ENCODE measurements at regions not wholly inside any gene's neighbourhood (a gene's known extent, or its start where the extent isn't known, plus 50 kb on each side); places are given as distances from the start of the nearest gene placed in this dataset.

- DNase-seq = no peak
- H3K36me3 ChIP-seq (ENCODE audit: insufficient read depth, low read length) = no peaks in the 10 kb centered on the region
- H3K27me3 ChIP-seq (ENCODE audit: insufficient read depth, low read length, poor library complexity, severe bottlenecking) = no peaks in the 10 kb centered on the region
- no peak overlapping the region for H3K4me3 Mint-ChIP-seq
- H3K4me1 Mint-ChIP-seq = no peaks in the 10 kb centered on the region
- no peak overlapping the region for H3K27ac Mint-ChIP-seq
- no peaks in the 10 kb centered on the region for H3K36me3 Mint-ChIP-seq
- H3K27me3 Mint-ChIP-seq = no peaks in the 10 kb centered on the region
- CTCF ChIA-PET = no interaction called here
- H3K9me3 ChIP-seq (ENCODE audit: low read length) = no peaks in the 10 kb centered on the region
- no peak overlapping the region for H3K4me3 ChIP-seq (ENCODE audit: low read length)
- POLR2A ChIA-PET = no interaction called here
- no peak overlapping the region for H3K27ac ChIP-seq (ENCODE audit: low read depth, low read length)
- no peaks in the 10 kb centered on the region for H3K4me1 ChIP-seq (ENCODE audit: insufficient read depth, low read length)
- H3K9me3 Mint-ChIP-seq = peaks cover 0 to 25% (median 7%) of the 10 kb centered on the region in 5 donors
These were observed 268.3 kb upstream of the CDH20 start for GRCh38 chr18:61064911-61065310.

GRCh38 chr18:61076986-61077385 lies 256.2 kb upstream of the CDH20 start:
- Mint-ChIP-seq H3K4me3 (no peak overlapping the region), H3K9me3 (peaks cover 0 to 10% (median 3%) of the 10 kb centered on the region in 5 donors), H3K27ac (no peak overlapping the region), H3K4me1 (no peaks in the 10 kb centered on the region), H3K36me3 (no peaks in the 10 kb centered on the region), H3K27me3 (no peaks in the 10 kb centered on the region)
- no peak for DNase-seq
- H3K36me3 ChIP-seq (ENCODE audit: insufficient read depth, low read length) = no peaks in the 10 kb centered on the region
- H3K4me1 ChIP-seq (ENCODE audit: insufficient read depth, low read length) = no peaks in the 10 kb centered on the region
- no peak overlapping the region for H3K27ac ChIP-seq (ENCODE audit: low read depth, low read length)
- POLR2A ChIA-PET = no interaction called here
- H3K4me3 ChIP-seq (ENCODE audit: low read length) = no peak overlapping the region
- no peaks in the 10 kb centered on the region for H3K27me3 ChIP-seq (ENCODE audit: insufficient read depth, low read length, poor library complexity, severe bottlenecking)
- CTCF ChIA-PET = no interaction called here
- no peaks in the 10 kb centered on the region for H3K9me3 ChIP-seq (ENCODE audit: low read length)

DNA sequence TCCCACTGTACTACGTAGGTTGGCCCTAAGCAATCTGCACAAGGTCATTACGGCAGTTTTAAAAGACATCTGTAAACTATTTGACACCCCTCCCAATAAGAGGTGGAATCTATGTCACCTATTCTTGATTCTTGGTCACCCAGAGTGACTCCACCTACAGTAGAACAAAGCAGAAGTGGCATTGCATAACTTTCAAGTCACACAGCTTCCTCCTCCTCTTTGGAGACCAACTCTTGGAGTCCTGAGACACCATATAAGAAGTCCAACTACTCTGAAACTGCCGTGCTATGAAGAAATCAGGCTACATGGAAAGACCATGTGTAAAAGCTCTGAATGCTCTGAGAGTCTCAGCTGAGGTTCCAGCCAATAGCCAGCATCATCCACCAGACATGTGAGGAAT lies 253.5 kb upstream of the CDH20 start:
- CTCF ChIA-PET = no interaction called here
- POLR2A ChIA-PET = no interaction called here
- H3K4me3 Mint-ChIP-seq = no peak overlapping the region
- H3K27ac Mint-ChIP-seq = no peak overlapping the region
- H3K27me3 Mint-ChIP-seq = no peaks in the 10 kb centered on the region
- no peaks in the 10 kb centered on the region for H3K4me1 Mint-ChIP-seq
- no peaks in the 10 kb centered on the region for H3K27me3 ChIP-seq (ENCODE audit: insufficient read depth, low read length, poor library complexity, severe bottlenecking)
- DNase-seq = no peak
- no peaks in the 10 kb centered on the region for H3K4me1 ChIP-seq (ENCODE audit: insufficient read depth, low read length)
- H3K9me3 Mint-ChIP-seq = peaks cover 0 to 10% (median 2%) of the 10 kb centered on the region in 5 donors
- H3K9me3 ChIP-seq (ENCODE audit: low read length) = no peaks in the 10 kb centered on the region
- no peaks in the 10 kb centered on the region for H3K36me3 ChIP-seq (ENCODE audit: insufficient read depth, low read length)
- no peak overlapping the region for H3K4me3 ChIP-seq (ENCODE audit: low read length)
- H3K36me3 Mint-ChIP-seq = no peaks in the 10 kb centered on the region
- H3K27ac ChIP-seq (ENCODE audit: low read depth, low read length) = no peak overlapping the region

DNA sequence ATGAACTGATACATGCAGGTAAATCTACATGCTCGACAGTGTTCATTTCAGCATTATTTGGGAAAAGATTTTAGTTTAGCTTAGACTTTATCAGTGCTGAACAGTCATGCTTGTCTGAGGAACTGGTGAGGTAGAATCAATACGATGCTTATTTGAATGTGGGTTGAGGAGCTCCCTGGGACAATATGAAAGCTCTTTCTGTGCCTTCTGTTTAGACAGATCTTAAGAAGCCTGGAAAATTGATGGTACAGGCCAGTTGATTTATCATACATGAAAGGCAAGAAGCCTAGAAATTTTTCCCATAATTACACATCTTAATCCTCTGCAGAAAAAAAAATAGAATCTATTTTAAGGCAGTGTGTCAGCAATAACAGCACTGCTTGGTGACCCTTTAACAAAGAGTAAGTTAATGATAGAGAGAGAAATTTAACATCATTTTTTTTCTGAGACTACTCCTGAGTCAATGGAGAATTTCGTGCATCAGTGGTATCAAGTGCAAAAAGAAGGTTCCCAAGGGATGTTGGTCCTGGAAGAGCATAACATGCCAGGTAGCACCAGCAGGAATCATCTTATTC lies 252.2 kb upstream of the CDH20 start:
- no peak for DNase-seq
- H3K36me3 Mint-ChIP-seq = peaks cover 0 to 2% (median 0%) of the 10 kb centered on the region in 3 donors
- no peaks in the 10 kb centered on the region for H3K27me3 ChIP-seq (ENCODE audit: insufficient read depth, low read length, poor library complexity, severe bottlenecking)
- H3K4me1 Mint-ChIP-seq = no peaks in the 10 kb centered on the region
- H3K27ac ChIP-seq (ENCODE audit: low read depth, low read length) = no peak overlapping the region
- H3K9me3 Mint-ChIP-seq = peaks cover 0 to 10% (median 6%) of the 10 kb centered on the region in 5 donors
- no peaks in the 10 kb centered on the region for H3K9me3 ChIP-seq (ENCODE audit: low read length)
- ChIA-PET CTCF (no interaction called here), POLR2A (no interaction called here)
- no peak overlapping the region for H3K4me3 Mint-ChIP-seq
- H3K27ac Mint-ChIP-seq = no peak overlapping the region
- no peaks in the 10 kb centered on the region for H3K4me1 ChIP-seq (ENCODE audit: insufficient read depth, low read length)
- H3K4me3 ChIP-seq (ENCODE audit: low read length) = no peak overlapping the region
- H3K36me3 ChIP-seq (ENCODE audit: insufficient read depth, low read length) = no peaks in the 10 kb centered on the region
- H3K27me3 Mint-ChIP-seq = no peaks in the 10 kb centered on the region

DNA sequence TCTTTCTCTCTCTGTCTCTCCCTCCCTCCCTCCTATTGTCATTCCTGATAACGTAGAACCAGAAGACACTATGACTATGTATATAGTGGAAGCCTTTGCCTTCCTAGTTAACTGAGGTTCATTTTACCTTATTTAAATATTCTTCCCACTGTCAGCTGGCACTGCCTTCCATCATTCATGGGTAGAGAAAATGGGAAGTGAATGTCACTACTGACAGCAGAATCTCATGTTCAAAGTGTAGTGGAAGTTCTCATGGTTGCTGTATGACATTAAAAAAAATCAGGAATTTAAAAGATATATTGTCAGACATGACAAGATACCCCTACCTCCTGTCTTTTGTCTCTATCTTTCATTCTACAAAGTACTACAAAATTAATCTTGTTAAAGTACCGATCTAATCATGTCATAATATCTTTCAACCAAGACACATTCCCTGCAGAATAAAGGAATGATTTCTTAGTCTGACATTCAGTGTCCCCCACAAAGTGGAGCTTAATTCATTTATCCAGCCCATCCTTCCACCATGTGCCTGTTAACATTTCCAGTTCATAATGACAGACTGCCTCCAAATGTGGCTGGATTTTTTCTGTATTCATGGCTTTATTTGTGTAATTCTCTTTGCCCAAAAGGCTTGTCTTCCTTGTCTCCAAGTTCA lies 250.1 kb upstream of the CDH20 start:
- Mint-ChIP-seq H3K36me3 (peaks cover 0 to 2% (median 0%) of the 10 kb centered on the region in 3 donors), H3K4me1 (no peaks in the 10 kb centered on the region), H3K9me3 (peaks cover 0 to 6% (median 3%) of the 10 kb centered on the region in 5 donors), H3K4me3 (no peak overlapping the region), H3K27ac (no peak overlapping the region), H3K27me3 (no peaks in the 10 kb centered on the region)
- Histone ChIP-seq H3K9me3 (ENCODE audit: low read length) (no peaks in the 10 kb centered on the region), H3K36me3 (ENCODE audit: insufficient read depth, low read length) (no peaks in the 10 kb centered on the region), H3K27me3 (ENCODE audit: insufficient read depth, low read length, poor library complexity, severe bottlenecking) (no peaks in the 10 kb centered on the region), H3K27ac (ENCODE audit: low read depth, low read length) (no peak overlapping the region), H3K4me1 (ENCODE audit: insufficient read depth, low read length) (no peaks in the 10 kb centered on the region), H3K4me3 (ENCODE audit: low read length) (no peak overlapping the region)
- no peak for DNase-seq
- CTCF ChIA-PET = no interaction called here
- POLR2A ChIA-PET = no interaction called here

- POLR2A ChIA-PET = no interaction called here
- peaks cover 0 to 6% (median 3%) of the 10 kb centered on the region in 5 donors for H3K9me3 Mint-ChIP-seq
- CTCF ChIA-PET = no interaction called here
- H3K4me3 Mint-ChIP-seq = no peak overlapping the region
- Histone ChIP-seq H3K27ac (ENCODE audit: low read depth, low read length) (no peak overlapping the region), H3K9me3 (ENCODE audit: low read length) (no peaks in the 10 kb centered on the region), H3K36me3 (ENCODE audit: insufficient read depth, low read length) (no peaks in the 10 kb centered on the region), H3K4me1 (ENCODE audit: insufficient read depth, low read length) (no peaks in the 10 kb centered on the region), H3K4me3 (ENCODE audit: low read length) (no peak overlapping the region), H3K27me3 (ENCODE audit: insufficient read depth, low read length, poor library complexity, severe bottlenecking) (no peaks in the 10 kb centered on the region)
- H3K27ac Mint-ChIP-seq = peak overlapping the region in 1 of 8 donors; percentile 39
- DNase-seq = no peak
- no peaks in the 10 kb centered on the region for H3K27me3 Mint-ChIP-seq
- H3K36me3 Mint-ChIP-seq = peaks cover 0 to 2% (median 0%) of the 10 kb centered on the region in 3 donors
- H3K4me1 Mint-ChIP-seq = no peaks in the 10 kb centered on the region
These were observed 248.2 kb upstream of the CDH20 start for GRCh38 chr18:61085036-61085435.

DNA sequence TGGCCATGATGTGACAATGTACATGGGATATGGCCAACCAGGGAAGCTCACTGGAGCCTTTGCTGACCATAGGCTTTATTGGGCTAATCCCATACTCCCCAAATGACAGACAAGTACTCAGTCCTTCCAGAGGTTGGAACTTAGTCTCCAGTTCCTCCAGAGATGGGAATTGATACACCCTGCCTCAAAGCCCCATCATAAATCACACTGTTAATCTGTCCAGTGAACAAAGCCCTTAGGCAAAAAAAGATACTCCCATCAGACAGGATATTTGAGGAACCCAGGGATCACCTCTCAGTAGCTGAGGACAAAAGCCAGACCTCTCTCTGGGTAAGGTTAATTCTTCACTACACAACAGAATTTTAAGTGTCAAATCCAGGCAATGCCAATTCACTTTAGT lies 247.5 kb upstream of the CDH20 start:
- H3K27me3 ChIP-seq (ENCODE audit: insufficient read depth, low read length, poor library complexity, severe bottlenecking) = no peaks in the 10 kb centered on the region
- Mint-ChIP-seq H3K4me1 (no peaks in the 10 kb centered on the region), H3K27ac (no peak overlapping the region), H3K4me3 (no peak overlapping the region), H3K27me3 (no peaks in the 10 kb centered on the region), H3K9me3 (peaks cover 0 to 6% (median 3%) of the 10 kb centered on the region in 5 donors), H3K36me3 (peaks cover 0 to 2% (median 0%) of the 10 kb centered on the region in 3 donors)
- H3K4me1 ChIP-seq (ENCODE audit: insufficient read depth, low read length) = no peaks in the 10 kb centered on the region
- ChIA-PET POLR2A (no interaction called here), CTCF (no interaction called here)
- no peak overlapping the region for H3K27ac ChIP-seq (ENCODE audit: low read depth, low read length)
- no peaks in the 10 kb centered on the region for H3K36me3 ChIP-seq (ENCODE audit: insufficient read depth, low read length)
- H3K9me3 ChIP-seq (ENCODE audit: low read length) = no peaks in the 10 kb centered on the region
- no peak overlapping the region for H3K4me3 ChIP-seq (ENCODE audit: low read length)
- DNase-seq = no peak

DNA sequence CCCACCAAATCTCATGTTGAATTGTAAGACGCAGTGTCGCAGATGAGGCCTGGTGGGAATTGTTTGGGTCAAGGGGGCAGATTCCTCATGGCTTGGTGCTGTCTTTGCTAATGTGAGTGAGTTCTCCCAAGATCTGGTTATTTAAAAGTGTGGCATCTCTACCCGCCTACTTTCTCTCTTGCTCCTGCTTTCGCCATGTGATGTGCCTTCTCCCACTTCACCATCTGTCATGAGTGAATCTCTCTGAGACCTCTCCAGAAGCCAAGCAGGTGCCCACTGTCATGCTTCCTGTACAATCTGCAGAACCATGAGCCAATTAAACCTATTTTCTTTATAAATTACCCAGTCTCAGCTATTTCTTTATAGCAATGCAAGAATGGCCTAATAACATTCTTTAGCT lies 246.6 kb upstream of the CDH20 start:
- no peak overlapping the region for H3K27ac Mint-ChIP-seq
- no peaks in the 10 kb centered on the region for H3K4me1 Mint-ChIP-seq
- H3K4me3 ChIP-seq (ENCODE audit: low read length) = no peak overlapping the region
- H3K27me3 ChIP-seq (ENCODE audit: insufficient read depth, low read length, poor library complexity, severe bottlenecking) = no peaks in the 10 kb centered on the region
- peaks cover 0 to 2% (median 0%) of the 10 kb centered on the region in 3 donors for H3K36me3 Mint-ChIP-seq
- H3K27me3 Mint-ChIP-seq = no peaks in the 10 kb centered on the region
- H3K4me1 ChIP-seq (ENCODE audit: insufficient read depth, low read length) = no peaks in the 10 kb centered on the region
- H3K9me3 ChIP-seq (ENCODE audit: low read length) = no peaks in the 10 kb centered on the region
- H3K4me3 Mint-ChIP-seq = no peak overlapping the region
- POLR2A ChIA-PET = no interaction called here
- H3K36me3 ChIP-seq (ENCODE audit: insufficient read depth, low read length) = no peaks in the 10 kb centered on the region
- no peak for DNase-seq
- peaks cover 0 to 10% (median 6%) of the 10 kb centered on the region in 5 donors for H3K9me3 Mint-ChIP-seq
- CTCF ChIA-PET = no interaction called here
- no peak overlapping the region for H3K27ac ChIP-seq (ENCODE audit: low read depth, low read length)
